ENCODE measurements at regions not wholly inside any gene's neighbourhood (a gene's known extent, or its start where the extent isn't known, plus 50 kb on each side); places are given as distances from the start of the nearest gene placed in this dataset.
A peak's percentile ranks its signal among the peaks of the same experiment; 100 is the strongest.

- no peaks in the 10 kb centered on the region for H3K9me3 ChIP-seq (ENCODE audit: insufficient read depth, low read depth, low read length)
- no peaks in the 10 kb centered on the region for H3K79me2 ChIP-seq (ENCODE audit: control insufficient read depth, insufficient read depth, low read length, poor library complexity)
- no peak overlapping the region for H2BK12ac ChIP-seq (ENCODE audit: low read length)
- H3K27me3 ChIP-seq (ENCODE audit: insufficient read depth, low read length), result no peaks in the 10 kb centered on the region
- no peak overlapping the region for H4K12ac ChIP-seq (ENCODE audit: low read depth, low read length)
- no peak overlapping the region for H2AK5ac ChIP-seq (ENCODE audit: low read length)
- no peaks in the 10 kb centered on the region for H3K4me1 ChIP-seq (ENCODE audit: control insufficient read depth in 1 of 2, insufficient read depth in 2 of 2, low read length in 2 of 2)
- H3K4me3 ChIP-seq (ENCODE audit: low read depth, low read length), result no peak overlapping the region
- H3K79me1 ChIP-seq (ENCODE audit: low read length), result no peaks in the 10 kb centered on the region
- no peak overlapping the region for H3K18ac ChIP-seq (ENCODE audit: low read length)
- H3K9ac ChIP-seq (ENCODE audit: low read length), result no peak overlapping the region
- no peak for DNase-seq
- no peak overlapping the region for H3K23ac ChIP-seq (ENCODE audit: low read length)
- no peak overlapping the region for H3K14ac ChIP-seq (ENCODE audit: low read length)
- WGBS (ENCODE audit: extremely low coverage, insufficient coverage, insufficient read length), result no CpG with 5 or more reads among the region's 2 CpGs
- H2AFZ ChIP-seq (ENCODE audit: insufficient read depth, low read length, poor library complexity), result no peak overlapping the region
- H4K91ac ChIP-seq (ENCODE audit: low read depth, low read length), result no peak overlapping the region
- H3K27ac ChIP-seq (ENCODE audit: low read depth, low read length), result no peak overlapping the region
- H3K4ac ChIP-seq (ENCODE audit: low read depth, low read length), result no peak overlapping the region
- H2BK5ac ChIP-seq (ENCODE audit: low read depth, low read length, poor library complexity), result no peak overlapping the region
- H4K8ac ChIP-seq (ENCODE audit: low read depth, low read length), result no peak overlapping the region
- no peak overlapping the region for H3K4me2 ChIP-seq (ENCODE audit: low read length)
- no peaks in the 10 kb centered on the region for H3K36me3 ChIP-seq (ENCODE audit: control insufficient read depth in 1 of 2, insufficient read depth in 2 of 2, low read length in 2 of 2)
- no peak overlapping the region for H2BK120ac ChIP-seq (ENCODE audit: insufficient read depth, low read length, poor library complexity)
Observed at GRCh38 chr11:112731538-112731937, 229.7 kb upstream of the NCAM1 start.

- Histone ChIP-seq H4K8ac (ENCODE audit: low read depth, low read length) (no peak overlapping the region), H3K79me2 (ENCODE audit: control insufficient read depth, insufficient read depth, low read length, poor library complexity) (no peaks in the 10 kb centered on the region), H3K27me3 (ENCODE audit: insufficient read depth, low read length) (no peaks in the 10 kb centered on the region), H3K4me3 (ENCODE audit: low read depth, low read length) (no peak overlapping the region), H2BK12ac (ENCODE audit: low read length) (no peak overlapping the region), H2AFZ (ENCODE audit: insufficient read depth, low read length, poor library complexity) (no peak overlapping the region), H3K4me1 (ENCODE audit: control insufficient read depth in 1 of 2, insufficient read depth in 2 of 2, low read length in 2 of 2) (no peaks in the 10 kb centered on the region), H2BK120ac (ENCODE audit: insufficient read depth, low read length, poor library complexity) (no peak overlapping the region), H2AK5ac (ENCODE audit: low read length) (no peak overlapping the region), H3K79me1 (ENCODE audit: low read length) (no peaks in the 10 kb centered on the region), H2BK5ac (ENCODE audit: low read depth, low read length, poor library complexity) (no peak overlapping the region), H4K12ac (ENCODE audit: low read depth, low read length) (no peak overlapping the region), H3K18ac (ENCODE audit: low read length) (no peak overlapping the region), H4K91ac (ENCODE audit: low read depth, low read length) (no peak overlapping the region), H3K23ac (ENCODE audit: low read length) (no peak overlapping the region), H3K27ac (ENCODE audit: low read depth, low read length) (no peak overlapping the region), H3K4ac (ENCODE audit: low read depth, low read length) (no peak overlapping the region), H3K9ac (ENCODE audit: low read length) (no peak overlapping the region), H3K14ac (ENCODE audit: low read length) (no peak overlapping the region), H3K4me2 (ENCODE audit: low read length) (no peak overlapping the region), H3K9me3 (ENCODE audit: insufficient read depth, low read depth, low read length) (no peaks in the 10 kb centered on the region), H3K36me3 (ENCODE audit: control insufficient read depth in 1 of 2, insufficient read depth in 2 of 2, low read length in 2 of 2) (no peaks in the 10 kb centered on the region)
- WGBS (ENCODE audit: extremely low coverage, insufficient coverage, insufficient read length), result no CpG with 5 or more reads among the region's 4 CpGs
- DNase-seq, result no peak
Observed at GRCh38 chr11:112732031-112732430, 229.2 kb upstream of the NCAM1 start.

- DNase-seq, result peak in 1 of 2 donors; percentile 46
- Histone ChIP-seq H2AFZ (ENCODE audit: insufficient read depth, low read length, poor library complexity) (no peak overlapping the region), H2AK5ac (ENCODE audit: low read length) (no peak overlapping the region), H4K91ac (ENCODE audit: low read depth, low read length) (no peak overlapping the region), H3K4me2 (ENCODE audit: low read length) (no peak overlapping the region), H3K14ac (ENCODE audit: low read length) (no peak overlapping the region), H3K79me1 (ENCODE audit: low read length) (no peaks in the 10 kb centered on the region), H2BK5ac (ENCODE audit: low read depth, low read length, poor library complexity) (no peak overlapping the region), H2BK120ac (ENCODE audit: insufficient read depth, low read length, poor library complexity) (no peak overlapping the region), H3K9me3 (ENCODE audit: insufficient read depth, low read depth, low read length) (no peaks in the 10 kb centered on the region), H3K23ac (ENCODE audit: low read length) (no peak overlapping the region), H2BK12ac (ENCODE audit: low read length) (no peak overlapping the region), H3K4me1 (ENCODE audit: control insufficient read depth in 1 of 2, insufficient read depth in 2 of 2, low read length in 2 of 2) (no peaks in the 10 kb centered on the region), H4K12ac (ENCODE audit: low read depth, low read length) (no peak overlapping the region), H4K8ac (ENCODE audit: low read depth, low read length) (no peak overlapping the region), H3K27ac (ENCODE audit: low read depth, low read length) (no peak overlapping the region), H3K4ac (ENCODE audit: low read depth, low read length) (no peak overlapping the region), H3K79me2 (ENCODE audit: control insufficient read depth, insufficient read depth, low read length, poor library complexity) (no peaks in the 10 kb centered on the region), H3K4me3 (ENCODE audit: low read depth, low read length) (no peak overlapping the region), H3K36me3 (ENCODE audit: control insufficient read depth in 1 of 2, insufficient read depth in 2 of 2, low read length in 2 of 2) (no peaks in the 10 kb centered on the region), H3K9ac (ENCODE audit: low read length) (no peak overlapping the region), H3K18ac (ENCODE audit: low read length) (no peak overlapping the region), H3K27me3 (ENCODE audit: insufficient read depth, low read length) (no peaks in the 10 kb centered on the region)
- WGBS (ENCODE audit: extremely low coverage, insufficient coverage, insufficient read length), result no CpG with 5 or more reads among the region's 3 CpGs
Observed at GRCh38 chr11:112734207-112734606, 227.0 kb upstream of the NCAM1 start.

DNA sequence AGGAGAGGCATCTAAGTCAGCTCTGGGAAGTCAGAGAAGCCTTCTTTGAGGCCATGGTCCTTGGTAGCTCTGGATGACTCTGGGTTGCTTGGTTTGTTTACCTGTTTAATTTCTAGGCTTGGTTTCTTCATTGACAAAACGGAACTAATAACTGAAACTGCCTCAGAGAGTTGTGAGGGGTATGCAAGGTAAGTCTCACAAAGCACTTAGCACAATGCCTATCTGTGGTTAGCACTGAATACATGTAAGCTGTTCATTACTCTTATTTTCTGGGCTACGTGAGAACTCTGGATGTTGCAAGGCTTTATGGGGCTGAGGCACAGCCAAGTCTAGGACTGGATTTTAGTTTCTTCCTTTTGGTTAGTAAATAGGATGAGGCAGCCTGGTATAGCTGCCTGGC is 225.8 kb upstream of the NCAM1 start:
- H3K14ac ChIP-seq (ENCODE audit: low read length), result no peak overlapping the region
- DNase-seq, result no peak
- no peak overlapping the region for H2AFZ ChIP-seq (ENCODE audit: insufficient read depth, low read length, poor library complexity)
- H3K79me2 ChIP-seq (ENCODE audit: control insufficient read depth, insufficient read depth, low read length, poor library complexity), result no peaks in the 10 kb centered on the region
- no peak overlapping the region for H3K9ac ChIP-seq (ENCODE audit: low read length)
- no peak overlapping the region for H2AK5ac ChIP-seq (ENCODE audit: low read length)
- H3K4me1 ChIP-seq (ENCODE audit: control insufficient read depth in 1 of 2, insufficient read depth in 2 of 2, low read length in 2 of 2), result no peaks in the 10 kb centered on the region
- no peak overlapping the region for H3K18ac ChIP-seq (ENCODE audit: low read length)
- no peaks in the 10 kb centered on the region for H3K27me3 ChIP-seq (ENCODE audit: insufficient read depth, low read length)
- no peak overlapping the region for H3K4ac ChIP-seq (ENCODE audit: low read depth, low read length)
- H3K27ac ChIP-seq (ENCODE audit: low read depth, low read length), result no peak overlapping the region
- H3K79me1 ChIP-seq (ENCODE audit: low read length), result no peaks in the 10 kb centered on the region
- H3K4me3 ChIP-seq (ENCODE audit: low read depth, low read length), result no peak overlapping the region
- no peak overlapping the region for H3K4me2 ChIP-seq (ENCODE audit: low read length)
- no peaks in the 10 kb centered on the region for H3K9me3 ChIP-seq (ENCODE audit: insufficient read depth, low read depth, low read length)
- H2BK5ac ChIP-seq (ENCODE audit: low read depth, low read length, poor library complexity), result no peak overlapping the region
- no peak overlapping the region for H4K91ac ChIP-seq (ENCODE audit: low read depth, low read length)
- H4K12ac ChIP-seq (ENCODE audit: low read depth, low read length), result no peak overlapping the region
- no CpG with 5 or more reads among the region's 2 CpGs for WGBS (ENCODE audit: extremely low coverage, insufficient coverage, insufficient read length)
- H4K8ac ChIP-seq (ENCODE audit: low read depth, low read length), result no peak overlapping the region
- no peaks in the 10 kb centered on the region for H3K36me3 ChIP-seq (ENCODE audit: control insufficient read depth in 1 of 2, insufficient read depth in 2 of 2, low read length in 2 of 2)
- H2BK120ac ChIP-seq (ENCODE audit: insufficient read depth, low read length, poor library complexity), result no peak overlapping the region
- H3K23ac ChIP-seq (ENCODE audit: low read length), result no peak overlapping the region
- H2BK12ac ChIP-seq (ENCODE audit: low read length), result no peak overlapping the region

Data from trophoblast cell (in vitro differentiated cells and primary cell).